Osteoblast (primary cell): ENCODE measurements at regions not wholly inside any gene's neighbourhood (a gene's known extent, or its start where the extent isn't known, plus 50 kb on each side); places are given as distances from the start of the nearest gene placed in this dataset.

Experiments
- DNase-seq: peaks from one replicate; pipeline ENCODE4 v3.0.0; 2011; ENCODE audit warnings: low spot score, mixed read lengths; ENCODE audit not compliant: insufficient read length; ENCODE audit errors: missing footprints
- H2AFZ ChIP-seq: 2 replicates; pipeline ENCODE4 v1.6.0; 2011; ENCODE audit warnings: mild to moderate bottlenecking, low read length
- H3K27ac ChIP-seq: 2 replicates; pipeline ENCODE4 v1.5.1; 2011; ENCODE audit warnings: mild to moderate bottlenecking, low read depth, low read length, moderate library complexity
- H3K27me3 ChIP-seq: 2 replicates; pipeline ENCODE4 v1.6.0; 2012; ENCODE audit warnings: mild to moderate bottlenecking, control low read depth, inconsistent platforms, low read length, moderate library complexity; ENCODE audit not compliant: insufficient read depth
- H3K36me3 ChIP-seq: 2 replicates; pipeline ENCODE4 v1.5.1; 2011; ENCODE audit warnings: mild to moderate bottlenecking, low read length, control low read depth, moderate library complexity; ENCODE audit not compliant: insufficient read depth
- H3K4me1 ChIP-seq: 2 replicates; pipeline ENCODE4 v1.5.1; 2011; ENCODE audit warnings: mild to moderate bottlenecking, low read length, control low read depth, moderate library complexity; ENCODE audit not compliant: insufficient read depth
- H3K4me2 ChIP-seq: 2 replicates; pipeline ENCODE4 v1.6.0; 2011; ENCODE audit warnings: mild to moderate bottlenecking, low read length; ENCODE audit not compliant: insufficient read depth
- H3K4me3 ChIP-seq: fragments of 200-600 bp; sonication (generic); 3 replicates; pipeline ENCODE4 v1.5.1; 2012; ENCODE audit warnings: mild to moderate bottlenecking, low read length, inconsistent platforms; ENCODE audit not compliant: insufficient read depth
- H3K79me2 ChIP-seq: 2 replicates; pipeline ENCODE4 v1.6.0; 2012; ENCODE audit warnings: mild to moderate bottlenecking, low read length, control low read depth, inconsistent platforms; ENCODE audit not compliant: insufficient read depth
- H3K9me3 ChIP-seq: 2 replicates; pipeline ENCODE4 v1.5.1; 2011; ENCODE audit warnings: low read depth, low read length, control low read depth
- H4K20me1 ChIP-seq: 2 replicates; pipeline ENCODE4 v1.6.0; 2012; ENCODE audit warnings: mild to moderate bottlenecking, low read length, control low read depth; ENCODE audit not compliant: insufficient read depth
- TF ChIP-seq, protein P1 (sequence below): IDR thresholded peaks from 2 replicates; pipeline ENCODE4 v1.5.1; 2011; ENCODE audit warnings: mild to moderate bottlenecking, low read depth, low read length, moderate library complexity; ENCODE audit errors: extremely low read depth

DNA sequence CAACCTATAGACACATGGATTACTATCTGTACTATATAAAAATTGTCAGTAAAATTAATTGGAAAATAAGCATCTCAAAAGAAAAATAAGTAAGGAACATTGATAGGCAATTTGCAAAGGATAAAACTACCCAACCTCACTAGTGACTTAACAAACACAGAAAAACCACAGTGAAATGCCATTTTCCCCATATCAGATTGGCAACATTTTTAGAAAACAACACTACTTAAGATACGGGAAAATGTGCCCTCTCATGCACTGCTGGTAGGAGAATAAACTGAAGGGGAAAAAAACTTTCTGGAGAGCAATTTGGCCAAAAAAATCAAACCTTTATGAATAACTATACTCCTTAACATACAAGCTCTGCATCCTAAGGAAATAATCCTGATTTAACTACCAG, 254.0 kb downstream of the DEPDC1B start:
- Histone ChIP-seq H3K27ac (no peak overlapping the region), H3K79me2 (no peaks in the 10 kb centered on the region), H3K4me2 (no peak overlapping the region), H3K4me3 (no peak overlapping the region), H3K27me3 (no peaks in the 10 kb centered on the region), H4K20me1 (no peaks in the 10 kb centered on the region), H3K4me1 (no peaks in the 10 kb centered on the region), H2AFZ (no peak overlapping the region), H3K36me3 (no peaks in the 10 kb centered on the region), H3K9me3 (no peaks in the 10 kb centered on the region)
- TF ChIP-seq, protein P1, sequence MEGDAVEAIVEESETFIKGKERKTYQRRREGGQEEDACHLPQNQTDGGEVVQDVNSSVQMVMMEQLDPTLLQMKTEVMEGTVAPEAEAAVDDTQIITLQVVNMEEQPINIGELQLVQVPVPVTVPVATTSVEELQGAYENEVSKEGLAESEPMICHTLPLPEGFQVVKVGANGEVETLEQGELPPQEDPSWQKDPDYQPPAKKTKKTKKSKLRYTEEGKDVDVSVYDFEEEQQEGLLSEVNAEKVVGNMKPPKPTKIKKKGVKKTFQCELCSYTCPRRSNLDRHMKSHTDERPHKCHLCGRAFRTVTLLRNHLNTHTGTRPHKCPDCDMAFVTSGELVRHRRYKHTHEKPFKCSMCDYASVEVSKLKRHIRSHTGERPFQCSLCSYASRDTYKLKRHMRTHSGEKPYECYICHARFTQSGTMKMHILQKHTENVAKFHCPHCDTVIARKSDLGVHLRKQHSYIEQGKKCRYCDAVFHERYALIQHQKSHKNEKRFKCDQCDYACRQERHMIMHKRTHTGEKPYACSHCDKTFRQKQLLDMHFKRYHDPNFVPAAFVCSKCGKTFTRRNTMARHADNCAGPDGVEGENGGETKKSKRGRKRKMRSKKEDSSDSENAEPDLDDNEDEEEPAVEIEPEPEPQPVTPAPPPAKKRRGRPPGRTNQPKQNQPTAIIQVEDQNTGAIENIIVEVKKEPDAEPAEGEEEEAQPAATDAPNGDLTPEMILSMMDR, result no peak
- DNase-seq, result no peak

DNA sequence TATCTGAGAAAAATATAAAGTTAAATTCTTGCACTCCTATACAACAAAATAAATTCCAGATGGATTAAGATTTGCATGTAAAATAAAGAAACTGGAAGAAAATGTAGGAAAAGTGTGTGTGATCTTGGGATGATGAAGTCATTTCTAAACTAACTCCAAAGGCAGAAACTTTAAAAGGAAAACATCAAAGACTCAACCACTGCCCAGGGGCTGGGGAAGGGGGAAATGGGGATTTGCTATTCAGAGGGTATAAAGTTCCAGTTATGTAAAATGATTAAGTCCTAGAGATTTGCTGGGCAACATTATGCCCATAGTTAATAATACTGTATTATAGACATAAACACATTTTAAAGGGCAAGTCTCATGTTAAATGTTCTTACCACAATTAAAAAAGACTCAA, 254.5 kb downstream of the DEPDC1B start:
- Histone ChIP-seq H4K20me1 (no peaks in the 10 kb centered on the region), H2AFZ (no peak overlapping the region), H3K4me3 (no peak overlapping the region), H3K27me3 (no peaks in the 10 kb centered on the region), H3K27ac (no peak overlapping the region), H3K4me2 (no peak overlapping the region), H3K9me3 (no peaks in the 10 kb centered on the region), H3K79me2 (no peaks in the 10 kb centered on the region), H3K4me1 (no peaks in the 10 kb centered on the region), H3K36me3 (no peaks in the 10 kb centered on the region)
- TF ChIP-seq, protein P1, result no peak
- DNase-seq, result no peak

DNA sequence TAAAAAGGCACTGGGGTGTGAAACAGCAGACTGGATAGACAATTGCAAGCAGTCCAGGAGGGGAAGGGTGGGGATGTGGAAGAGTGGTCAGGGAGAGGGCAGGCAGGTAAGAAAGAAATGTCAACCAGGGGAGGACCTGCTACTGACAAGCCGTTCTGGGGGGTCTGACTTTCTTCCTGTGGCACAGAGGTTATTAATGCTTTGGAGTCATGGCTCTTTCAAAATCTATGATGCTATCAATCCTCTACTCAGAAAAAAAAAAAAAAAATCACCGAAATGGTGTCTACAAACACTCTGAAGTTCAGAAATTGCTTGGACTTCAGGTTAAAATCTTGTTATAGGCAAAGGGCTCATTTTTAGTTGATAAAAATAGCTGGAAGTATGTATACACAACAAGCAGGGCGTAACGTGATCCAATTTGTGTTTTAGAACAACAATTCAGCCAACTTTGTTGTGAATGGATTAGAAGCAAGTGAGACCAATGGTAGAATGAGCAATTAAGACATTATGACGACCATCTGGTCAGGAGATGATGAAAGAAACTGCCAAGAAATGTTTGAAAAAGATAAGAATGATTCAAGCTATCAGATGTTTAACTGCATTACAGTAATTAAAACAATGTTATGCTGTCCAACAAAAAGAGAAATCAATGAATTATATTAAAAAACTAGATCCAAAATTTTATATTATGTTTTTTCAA, 255.2 kb downstream of the DEPDC1B start:
- Histone ChIP-seq H3K4me3 (no peak overlapping the region), H3K36me3 (no peaks in the 10 kb centered on the region), H3K79me2 (no peaks in the 10 kb centered on the region), H3K27me3 (no peaks in the 10 kb centered on the region), H3K4me2 (no peak overlapping the region), H3K27ac (no peak overlapping the region), H4K20me1 (no peaks in the 10 kb centered on the region), H3K4me1 (no peaks in the 10 kb centered on the region), H3K9me3 (no peaks in the 10 kb centered on the region), H2AFZ (no peak overlapping the region)
- TF ChIP-seq, protein P1, result no peak
- DNase-seq, result no peak

DNA sequence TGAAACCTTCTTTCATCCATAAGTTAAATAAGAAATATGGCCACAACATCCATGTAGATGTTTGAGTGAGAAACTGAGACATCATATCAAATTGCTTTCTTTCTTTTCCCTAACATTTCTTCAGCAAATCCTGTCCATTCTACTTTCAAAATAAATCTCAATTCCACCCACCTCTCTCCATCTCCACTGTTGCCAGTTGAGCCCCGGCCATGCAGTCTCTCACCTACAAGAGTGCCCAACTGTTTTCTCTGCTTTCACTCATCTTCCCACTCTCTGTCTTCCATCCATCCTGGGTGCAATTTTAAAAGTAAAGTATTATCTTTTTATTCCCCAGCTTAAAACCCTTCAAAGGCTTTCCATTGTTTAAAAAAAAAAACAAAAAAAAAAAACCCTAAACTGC, 260.4 kb downstream of the DEPDC1B start:
- H3K27ac ChIP-seq, result no peak overlapping the region
- no peak for DNase-seq
- H2AFZ ChIP-seq, result no peak overlapping the region
- no peak overlapping the region for H3K4me3 ChIP-seq
- no peaks in the 10 kb centered on the region for H3K36me3 ChIP-seq
- H3K9me3 ChIP-seq, result no peaks in the 10 kb centered on the region
- H4K20me1 ChIP-seq, result no peaks in the 10 kb centered on the region
- no peak overlapping the region for H3K4me2 ChIP-seq
- H3K79me2 ChIP-seq, result no peaks in the 10 kb centered on the region
- TF ChIP-seq, protein P1, result no peak
- H3K27me3 ChIP-seq, result no peaks in the 10 kb centered on the region
- H3K4me1 ChIP-seq, result no peaks in the 10 kb centered on the region
